ENCODE measurements at regions not wholly inside any gene's neighbourhood (a gene's known extent, or its start where the extent isn't known, plus 50 kb on each side); places are given as distances from the start of the nearest gene placed in this dataset.
"Not testable (repeated sequence)": the region's sequence is repeated elsewhere in the genome, so short reads cannot be mapped to it uniquely, and the experiment has no call there.

DNA sequence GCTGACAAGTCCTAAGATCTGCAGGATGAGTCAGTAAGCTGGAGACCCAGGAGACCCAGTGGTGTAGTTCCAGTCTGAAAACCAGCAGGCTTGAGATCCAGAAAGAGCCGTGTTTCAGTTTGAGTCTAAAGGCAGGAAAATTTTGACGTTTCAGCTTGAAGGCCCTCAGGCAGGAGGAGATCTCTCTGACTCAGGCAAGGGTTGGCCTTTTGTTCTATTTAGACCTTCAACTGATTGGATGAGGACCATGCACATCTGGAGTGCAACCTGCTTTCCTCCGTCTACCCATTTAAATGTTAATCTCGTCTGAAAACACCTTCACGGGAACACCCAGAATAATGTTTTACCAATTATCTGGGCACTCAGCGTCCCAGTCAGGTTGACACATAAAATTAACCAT is 69.5 kb downstream of the NPIPA7 start:
- not testable (repeated sequence) for H3K9me3 ChIP-seq (ENCODE audit: control insufficient read depth in 2 of 2, insufficient read depth in 1 of 2, low read depth in 1 of 2, low read length in 1 of 2); H3K4me1 ChIP-seq (ENCODE audit: control insufficient read depth in 3 of 3, insufficient read depth in 2 of 3, low read depth in 1 of 3, low read length in 2 of 3); DNase-seq; FAIRE-seq; H3K36me3 ChIP-seq (ENCODE audit: control insufficient read depth in 3 of 3, insufficient read depth in 2 of 3, low read depth in 1 of 3, low read length in 3 of 3); H3K27me3 ChIP-seq (ENCODE audit: control insufficient read depth in 3 of 3, insufficient read depth in 3 of 3, low read length in 3 of 3); H3K27ac ChIP-seq (ENCODE audit: low read depth in 1 of 3, low read length in 2 of 3); H3K4me3 ChIP-seq (ENCODE audit: low read depth in 1 of 3, low read length in 3 of 3)
- WGBS, 3 donors: 71 to 100% (median 89%) methylated on average over 1 to 2 of the region's 6 CpGs

DNA sequence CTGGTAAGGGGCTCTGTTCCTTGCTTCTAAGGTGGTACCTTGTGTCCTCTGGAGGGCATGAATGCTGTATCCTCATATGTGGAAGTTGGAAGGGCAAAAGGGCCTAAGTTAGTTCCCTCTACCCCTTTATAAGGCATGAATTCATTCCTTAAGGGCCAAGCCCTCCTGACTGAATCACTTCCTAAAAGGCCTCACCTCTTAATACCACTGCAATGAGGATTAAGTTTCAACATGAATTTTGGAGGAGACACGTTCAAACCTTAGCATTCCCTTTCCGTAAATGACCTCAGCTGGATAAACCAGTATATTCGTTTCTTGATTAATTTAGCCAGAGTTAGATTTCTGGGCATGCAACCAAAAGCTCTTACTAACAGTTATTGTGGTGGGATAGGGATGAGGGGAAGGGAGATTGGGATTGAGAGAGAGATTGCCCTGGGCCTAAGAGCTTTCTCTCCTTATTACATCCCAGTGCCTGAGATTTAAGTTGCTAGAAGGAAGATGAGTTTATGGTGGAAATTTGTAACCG is 70.8 kb downstream of the NPIPA7 start:
- not testable (repeated sequence) for H3K9me3 ChIP-seq (ENCODE audit: control insufficient read depth in 2 of 2, insufficient read depth in 1 of 2, low read depth in 1 of 2, low read length in 1 of 2); H3K27me3 ChIP-seq (ENCODE audit: control insufficient read depth in 3 of 3, insufficient read depth in 3 of 3, low read length in 3 of 3); FAIRE-seq; DNase-seq; H3K4me3 ChIP-seq (ENCODE audit: low read depth in 1 of 3, low read length in 3 of 3); H3K27ac ChIP-seq (ENCODE audit: low read depth in 1 of 3, low read length in 2 of 3); H3K36me3 ChIP-seq (ENCODE audit: control insufficient read depth in 3 of 3, insufficient read depth in 2 of 3, low read depth in 1 of 3, low read length in 3 of 3); H3K4me1 ChIP-seq (ENCODE audit: control insufficient read depth in 3 of 3, insufficient read depth in 2 of 3, low read depth in 1 of 3, low read length in 2 of 3)
- 63 to 75% (median 66%) methylated on average over 3 to 4 of the region's 4 CpGs for WGBS, 3 donors

DNA sequence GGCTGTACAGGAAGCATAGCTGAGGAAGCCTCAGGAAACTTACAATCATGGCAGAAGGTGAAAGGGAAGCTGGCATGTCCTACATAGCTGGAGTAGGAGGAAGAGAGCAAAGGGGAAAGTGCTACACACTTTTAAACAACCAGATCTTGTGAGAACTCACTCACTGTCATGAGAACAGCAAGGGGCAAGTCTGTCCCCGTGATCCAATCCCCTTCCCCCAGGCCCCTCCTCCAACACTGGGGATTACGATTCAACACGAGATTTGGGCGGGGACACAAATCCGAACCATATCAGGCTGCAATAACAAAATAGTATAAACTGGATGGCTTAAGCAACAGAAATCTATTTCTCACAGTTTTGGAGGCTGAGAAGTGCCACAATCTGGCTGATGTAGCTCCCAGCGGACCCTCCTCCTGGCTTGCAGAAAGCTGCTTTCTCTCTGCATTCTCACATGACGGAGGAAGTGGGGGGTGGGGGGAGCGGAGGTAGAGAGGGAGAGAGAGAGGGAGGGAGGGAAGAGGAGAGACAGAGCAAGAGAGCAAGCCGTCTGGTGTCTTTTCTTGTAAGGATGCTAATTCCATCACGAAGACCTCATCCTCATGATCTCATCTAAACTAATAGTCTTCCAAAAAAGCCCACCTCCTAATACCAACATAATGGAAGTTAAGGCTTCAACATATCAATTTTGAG is 72.9 kb downstream of the NPIPA7 start:
- not testable (repeated sequence) for H3K27me3 ChIP-seq (ENCODE audit: control insufficient read depth in 3 of 3, insufficient read depth in 3 of 3, low read length in 3 of 3); FAIRE-seq; H3K36me3 ChIP-seq (ENCODE audit: control insufficient read depth in 3 of 3, insufficient read depth in 2 of 3, low read depth in 1 of 3, low read length in 3 of 3); H3K9me3 ChIP-seq (ENCODE audit: control insufficient read depth in 2 of 2, insufficient read depth in 1 of 2, low read depth in 1 of 2, low read length in 1 of 2); DNase-seq; H3K4me3 ChIP-seq (ENCODE audit: low read depth in 1 of 3, low read length in 3 of 3); H3K27ac ChIP-seq (ENCODE audit: low read depth in 1 of 3, low read length in 2 of 3); H3K4me1 ChIP-seq (ENCODE audit: control insufficient read depth in 3 of 3, insufficient read depth in 2 of 3, low read depth in 1 of 3, low read length in 2 of 3)
- WGBS, 3 donors: 3 to 15% (median 14%) methylated on average over 1 to 4 of the region's 10 CpGs

DNA sequence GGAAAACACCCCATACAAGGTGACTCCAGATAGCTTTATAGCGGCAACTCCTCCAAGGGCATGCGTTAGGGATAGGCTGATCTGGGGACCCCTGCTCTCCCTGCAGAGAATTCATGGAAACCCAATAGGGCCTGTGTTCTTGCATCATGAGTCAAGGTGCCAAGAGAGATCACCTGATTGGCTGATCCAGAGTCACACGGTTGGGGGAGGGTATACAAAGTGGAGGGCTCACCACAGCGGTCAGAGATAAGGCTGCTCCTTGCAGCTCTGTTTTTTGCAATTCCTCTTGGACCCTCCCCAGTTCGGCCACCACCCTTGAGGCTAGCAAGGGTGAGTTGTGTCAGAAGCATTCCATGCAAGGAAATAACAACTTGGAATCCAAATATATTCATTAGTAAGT is 79.6 kb downstream of the NPIPA7 start:
- not testable (repeated sequence) for H3K36me3 ChIP-seq (ENCODE audit: control insufficient read depth in 3 of 3, insufficient read depth in 2 of 3, low read depth in 1 of 3, low read length in 3 of 3); DNase-seq; H3K4me1 ChIP-seq (ENCODE audit: control insufficient read depth in 3 of 3, insufficient read depth in 2 of 3, low read depth in 1 of 3, low read length in 2 of 3); FAIRE-seq; H3K9me3 ChIP-seq (ENCODE audit: control insufficient read depth in 2 of 2, insufficient read depth in 1 of 2, low read depth in 1 of 2, low read length in 1 of 2); H3K27ac ChIP-seq (ENCODE audit: low read depth in 1 of 3, low read length in 2 of 3); H3K27me3 ChIP-seq (ENCODE audit: control insufficient read depth in 3 of 3, insufficient read depth in 3 of 3, low read length in 3 of 3); H3K4me3 ChIP-seq (ENCODE audit: low read depth in 1 of 3, low read length in 3 of 3)
- 80 to 100% methylated on average over 1 to 2 of the region's 5 CpGs; no CpG with 5 or more reads in 1 of the 3 donors for WGBS, 3 donors

DNA sequence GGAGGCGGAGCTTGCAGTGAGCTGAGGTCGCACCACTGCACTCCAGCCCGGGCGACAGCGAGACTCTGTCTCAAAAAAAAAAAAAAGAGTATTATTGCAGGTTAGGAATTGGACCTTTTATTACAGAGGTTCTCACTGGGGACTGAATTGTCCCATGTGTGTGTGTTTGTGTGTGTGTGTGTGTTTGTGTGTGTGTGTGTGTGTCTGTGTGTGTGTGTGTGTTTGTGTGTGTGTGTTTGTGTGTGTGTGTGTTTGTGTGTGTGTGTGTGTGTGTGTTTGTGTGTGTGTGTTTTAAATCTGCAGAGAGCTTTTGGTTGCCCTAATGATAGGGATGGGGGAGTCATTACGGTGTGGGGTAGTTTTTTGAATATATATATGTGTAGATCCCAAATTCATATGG is 84.9 kb downstream of the NPIPA7 start:
- 49 to 77% (median 51%) methylated on average over 3 to 4 of the region's 6 CpGs for WGBS, 3 donors
- not testable (repeated sequence) for H3K36me3 ChIP-seq (ENCODE audit: control insufficient read depth in 3 of 3, insufficient read depth in 2 of 3, low read depth in 1 of 3, low read length in 3 of 3); H3K27me3 ChIP-seq (ENCODE audit: control insufficient read depth in 3 of 3, insufficient read depth in 3 of 3, low read length in 3 of 3); DNase-seq; H3K4me3 ChIP-seq (ENCODE audit: low read depth in 1 of 3, low read length in 3 of 3); H3K4me1 ChIP-seq (ENCODE audit: control insufficient read depth in 3 of 3, insufficient read depth in 2 of 3, low read depth in 1 of 3, low read length in 2 of 3); H3K9me3 ChIP-seq (ENCODE audit: control insufficient read depth in 2 of 2, insufficient read depth in 1 of 2, low read depth in 1 of 2, low read length in 1 of 2); H3K27ac ChIP-seq (ENCODE audit: low read depth in 1 of 3, low read length in 2 of 3); FAIRE-seq

DNA sequence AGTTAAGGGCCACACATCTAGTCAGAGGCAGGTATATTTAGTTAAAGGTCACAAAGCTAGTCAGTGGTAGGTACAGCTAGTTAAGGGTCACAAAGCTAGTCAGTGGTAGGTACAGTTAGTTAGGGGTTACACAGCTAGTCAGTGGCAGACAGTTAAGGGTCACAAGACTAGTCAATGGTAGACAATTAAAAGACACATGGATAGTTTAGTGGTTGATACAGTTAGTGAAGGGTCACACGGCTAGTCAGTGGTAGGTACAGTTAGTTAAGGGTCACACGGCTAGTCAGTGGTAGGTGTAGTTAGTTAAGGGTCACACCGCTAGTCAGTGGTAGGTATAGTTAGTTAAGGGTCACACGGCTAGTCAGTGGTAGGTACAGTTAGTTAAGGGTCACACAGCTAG is 110.0 kb downstream of the NPIPA7 start:
- not testable (repeated sequence) for H3K9me3 ChIP-seq (ENCODE audit: control insufficient read depth in 2 of 2, insufficient read depth in 1 of 2, low read depth in 1 of 2, low read length in 1 of 2); H3K4me3 ChIP-seq (ENCODE audit: low read depth in 1 of 3, low read length in 3 of 3); DNase-seq; H3K4me1 ChIP-seq (ENCODE audit: control insufficient read depth in 3 of 3, insufficient read depth in 2 of 3, low read depth in 1 of 3, low read length in 2 of 3); H3K27me3 ChIP-seq (ENCODE audit: control insufficient read depth in 3 of 3, insufficient read depth in 3 of 3, low read length in 3 of 3); H3K36me3 ChIP-seq (ENCODE audit: control insufficient read depth in 3 of 3, insufficient read depth in 2 of 3, low read depth in 1 of 3, low read length in 3 of 3); FAIRE-seq; H3K27ac ChIP-seq (ENCODE audit: low read depth in 1 of 3, low read length in 2 of 3)
- WGBS, 3 donors: 92 to 96% (median 92%) methylated on average over 4 of the region's 4 CpGs

DNA sequence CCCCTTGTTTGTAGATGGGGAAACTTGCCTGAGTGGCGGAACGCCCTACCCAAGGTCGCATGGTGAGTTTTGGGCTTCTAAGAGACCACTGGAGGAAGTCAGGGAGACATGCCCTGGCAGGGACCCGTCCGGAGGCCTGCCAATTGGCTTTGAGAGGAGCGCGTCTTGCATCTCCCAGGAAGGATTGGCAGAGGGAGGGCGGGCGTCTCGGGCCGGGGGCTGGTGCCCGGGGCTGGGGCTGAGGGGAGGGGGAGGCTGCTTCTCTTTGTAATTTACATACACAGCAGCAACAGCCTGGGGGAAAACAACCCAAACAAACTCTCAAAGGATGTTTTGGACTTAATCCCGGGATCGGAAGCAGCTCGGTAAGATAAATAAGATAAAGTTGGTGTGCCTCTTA is 110.5 kb downstream of the NPIPA7 start:
- H3K9me3 ChIP-seq (ENCODE audit: control insufficient read depth in 2 of 2, insufficient read depth in 1 of 2, low read depth in 1 of 2, low read length in 1 of 2); DNase-seq; H3K27me3 ChIP-seq (ENCODE audit: control insufficient read depth in 3 of 3, insufficient read depth in 3 of 3, low read length in 3 of 3); H3K36me3 ChIP-seq (ENCODE audit: control insufficient read depth in 3 of 3, insufficient read depth in 2 of 3, low read depth in 1 of 3, low read length in 3 of 3); H3K4me3 ChIP-seq (ENCODE audit: low read depth in 1 of 3, low read length in 3 of 3); H3K4me1 ChIP-seq (ENCODE audit: control insufficient read depth in 3 of 3, insufficient read depth in 2 of 3, low read depth in 1 of 3, low read length in 2 of 3); FAIRE-seq; H3K27ac ChIP-seq (ENCODE audit: low read depth in 1 of 3, low read length in 2 of 3): not testable (repeated sequence)
- WGBS, 3 donors: 50% methylated on average over 1 of the region's 15 CpGs; no CpG with 5 or more reads in 2 of the 3 donors

DNA sequence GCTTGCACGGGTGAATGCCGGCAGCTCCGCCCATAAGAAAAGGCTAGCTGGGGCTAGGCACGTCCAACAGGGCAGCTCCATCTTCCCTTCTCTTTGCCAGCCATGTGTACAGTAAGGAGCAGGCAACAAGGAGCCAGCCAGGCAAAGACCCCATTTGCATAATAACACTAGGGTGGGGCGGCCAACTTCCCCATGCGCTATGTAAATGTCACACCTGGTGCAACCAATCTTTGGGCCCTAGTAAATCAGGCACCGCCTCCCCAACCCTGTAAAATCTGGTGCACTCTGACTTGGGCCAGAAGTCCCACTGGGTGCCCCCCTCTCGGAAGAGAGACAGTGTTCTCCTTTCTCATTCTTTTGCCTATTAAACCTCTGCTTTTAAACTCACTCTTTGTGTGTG is 115.2 kb downstream of the NPIPA7 start:
- not testable (repeated sequence) for H3K9me3 ChIP-seq (ENCODE audit: control insufficient read depth in 2 of 2, insufficient read depth in 1 of 2, low read depth in 1 of 2, low read length in 1 of 2); H3K4me3 ChIP-seq (ENCODE audit: low read depth in 1 of 3, low read length in 3 of 3); FAIRE-seq; H3K27me3 ChIP-seq (ENCODE audit: control insufficient read depth in 3 of 3, insufficient read depth in 3 of 3, low read length in 3 of 3); H3K4me1 ChIP-seq (ENCODE audit: control insufficient read depth in 3 of 3, insufficient read depth in 2 of 3, low read depth in 1 of 3, low read length in 2 of 3); H3K36me3 ChIP-seq (ENCODE audit: control insufficient read depth in 3 of 3, insufficient read depth in 2 of 3, low read depth in 1 of 3, low read length in 3 of 3); DNase-seq; H3K27ac ChIP-seq (ENCODE audit: low read depth in 1 of 3, low read length in 2 of 3)
- WGBS, 3 donors: 17 to 26% (median 19%) methylated on average over 1 to 4 of the region's 8 CpGs

DNA sequence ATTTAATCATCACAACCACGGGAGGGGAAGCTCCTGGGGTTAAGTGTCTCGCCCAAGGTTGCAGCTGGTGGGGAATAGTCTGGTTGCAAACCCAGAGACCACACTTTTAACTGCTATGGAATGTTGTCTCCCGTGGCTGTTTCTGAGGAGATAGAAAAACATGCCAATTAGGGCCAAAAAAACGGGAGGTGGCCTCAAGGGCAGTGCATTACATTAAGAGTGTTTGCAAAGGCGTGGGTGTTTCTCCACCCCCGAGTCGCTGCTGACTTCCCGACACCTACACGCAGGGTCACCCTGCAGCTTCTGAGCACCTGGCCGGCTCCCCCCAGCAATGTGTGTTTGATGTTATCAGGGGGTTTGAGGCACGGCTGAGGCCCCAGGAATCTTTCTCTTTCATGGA is 116.1 kb downstream of the NPIPA7 start:
- DNase-seq; H3K9me3 ChIP-seq (ENCODE audit: control insufficient read depth in 2 of 2, insufficient read depth in 1 of 2, low read depth in 1 of 2, low read length in 1 of 2); H3K27ac ChIP-seq (ENCODE audit: low read depth in 1 of 3, low read length in 2 of 3); FAIRE-seq; H3K4me1 ChIP-seq (ENCODE audit: control insufficient read depth in 3 of 3, insufficient read depth in 2 of 3, low read depth in 1 of 3, low read length in 2 of 3); H3K27me3 ChIP-seq (ENCODE audit: control insufficient read depth in 3 of 3, insufficient read depth in 3 of 3, low read length in 3 of 3); H3K4me3 ChIP-seq (ENCODE audit: low read depth in 1 of 3, low read length in 3 of 3); H3K36me3 ChIP-seq (ENCODE audit: control insufficient read depth in 3 of 3, insufficient read depth in 2 of 3, low read depth in 1 of 3, low read length in 3 of 3): not testable (repeated sequence)
- 8 to 17% (median 15%) methylated on average over 4 to 8 of the region's 11 CpGs for WGBS, 3 donors

All from small intestine (tissue), 7 donors.